NCI-H226 (cell line): ENCODE measurements at regions not wholly inside any gene's neighbourhood (a gene's known extent, or its start where the extent isn't known, plus 50 kb on each side); places are given as distances from the start of the nearest gene placed in this dataset.
"Not testable (repeated sequence)": the region's sequence is repeated elsewhere in the genome, so short reads cannot be mapped to it uniquely, and the experiment has no call there.

ENCODE experiments used
- DNase-seq: peaks from one replicate; pipeline ENCODE4 v3.0.0-alpha.2; 2015

DNA sequence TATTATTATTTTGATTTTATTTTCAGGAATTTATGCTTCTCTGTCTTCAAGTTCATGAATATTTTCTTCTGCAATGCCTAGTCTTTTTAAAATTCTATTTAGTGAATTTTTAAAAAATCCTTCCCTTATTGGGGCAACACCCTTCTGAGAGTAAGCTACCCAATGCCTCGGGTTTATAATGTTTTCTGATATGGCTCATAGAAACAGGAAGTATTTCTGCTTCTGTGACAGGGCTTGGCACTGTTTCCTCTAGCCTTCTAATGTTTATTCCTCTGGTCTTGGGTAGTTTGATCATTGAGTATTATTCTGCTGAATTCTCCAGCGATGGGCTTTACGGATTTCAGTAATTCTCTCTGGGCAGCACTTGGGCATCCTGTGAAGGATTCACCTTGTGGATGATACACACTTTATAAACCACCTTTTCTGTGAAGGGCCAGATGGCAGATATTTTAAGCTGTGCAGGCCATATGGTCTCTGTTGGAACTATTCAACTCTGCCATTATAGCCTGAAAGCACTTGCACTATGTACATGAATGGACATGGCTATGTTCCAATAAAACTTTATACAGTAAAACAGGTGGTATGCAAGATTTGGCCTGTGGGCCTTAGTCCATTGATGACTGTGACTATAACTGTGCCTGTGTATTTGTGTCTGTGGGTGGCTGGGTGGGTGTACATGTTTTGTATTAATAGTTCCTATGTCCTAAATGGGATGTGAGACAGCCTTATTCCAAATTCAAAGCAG lies 95.9 kb upstream of the FAT1 start:
- DNase-seq = no peak

DNA sequence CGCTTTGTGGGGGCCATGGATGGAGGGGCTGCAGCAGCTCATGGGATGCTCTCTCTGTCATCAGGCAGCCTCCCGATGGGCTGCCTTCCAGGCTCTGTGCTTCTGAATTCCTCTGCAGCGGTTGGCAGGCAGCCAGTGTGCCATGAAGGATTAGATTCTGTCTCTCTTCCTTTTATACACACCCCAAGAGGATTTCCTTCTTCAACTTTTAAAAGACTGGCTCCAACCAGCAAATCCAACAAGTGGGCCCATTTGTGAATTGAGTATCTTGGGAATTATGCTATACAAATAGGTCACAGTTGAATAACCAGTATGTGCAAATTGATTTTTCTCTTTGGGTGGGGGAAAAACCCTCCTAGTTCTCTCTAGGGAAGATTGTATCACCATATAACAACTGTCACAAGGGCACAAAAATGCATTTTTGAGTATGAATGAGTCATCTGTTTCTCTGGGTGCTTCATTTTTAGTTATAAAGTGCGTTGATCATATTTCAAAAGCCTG lies 96.8 kb upstream of the FAT1 start:
- DNase-seq = peak; percentile 27

DNA sequence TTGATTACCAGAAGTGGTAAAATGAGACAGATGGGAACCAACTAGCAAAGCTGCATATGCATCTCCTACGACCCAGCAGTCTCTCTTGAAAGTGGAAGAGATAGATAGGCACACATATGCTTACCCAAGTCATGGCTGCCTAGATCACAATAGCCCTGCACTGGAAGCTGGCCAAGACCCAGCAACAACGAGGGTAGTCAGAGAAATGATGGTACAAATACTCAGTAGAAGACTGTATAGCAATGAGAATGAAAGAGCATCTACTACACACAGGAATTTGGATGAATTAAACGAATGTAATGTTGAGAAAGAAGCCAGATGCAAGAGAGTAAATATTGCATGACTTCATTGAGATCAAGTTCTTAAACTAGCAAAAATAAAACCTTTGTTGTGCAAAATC lies 100.3 kb upstream of the FAT1 start:
- DNase-seq = no peak

DNA sequence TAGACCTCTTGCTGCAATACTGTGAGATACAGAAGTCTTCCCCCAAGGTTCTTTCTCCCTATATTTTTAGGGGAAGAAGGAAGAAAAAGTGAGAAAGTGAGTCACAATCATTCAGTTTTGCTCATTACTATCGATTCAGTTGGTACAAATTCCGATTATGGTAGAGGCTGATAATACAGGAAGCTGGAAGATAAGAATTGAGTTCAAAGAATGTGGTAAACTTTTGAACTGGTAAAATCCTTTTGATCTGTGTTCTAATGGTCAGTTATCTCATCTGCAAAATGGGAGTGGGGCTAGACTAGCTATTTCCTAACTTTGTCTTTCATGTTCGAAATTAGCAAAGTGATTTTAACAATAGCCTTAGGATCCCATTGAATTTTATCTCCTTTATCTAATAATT lies 101.4 kb upstream of the FAT1 start:
- DNase-seq = no peak

DNA sequence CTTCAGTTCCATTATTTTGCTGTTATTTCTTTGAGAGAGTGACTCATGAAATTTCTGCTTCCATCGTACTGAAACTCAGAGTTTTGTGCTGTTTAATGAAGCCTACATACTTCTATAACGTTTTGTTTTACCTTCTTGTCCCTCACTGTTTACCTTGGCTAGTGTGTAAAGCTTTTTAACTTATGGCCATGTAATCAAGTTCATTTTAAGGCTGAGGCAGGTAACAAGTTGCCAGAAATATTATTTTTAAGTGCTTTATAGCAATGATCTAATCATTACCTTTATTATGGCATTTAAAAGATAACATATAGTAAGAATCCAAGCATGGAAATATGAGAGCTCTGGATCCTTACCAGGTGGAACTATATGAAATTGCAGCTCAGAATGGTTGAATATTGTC lies 102.3 kb upstream of the FAT1 start:
- DNase-seq = no peak

DNA sequence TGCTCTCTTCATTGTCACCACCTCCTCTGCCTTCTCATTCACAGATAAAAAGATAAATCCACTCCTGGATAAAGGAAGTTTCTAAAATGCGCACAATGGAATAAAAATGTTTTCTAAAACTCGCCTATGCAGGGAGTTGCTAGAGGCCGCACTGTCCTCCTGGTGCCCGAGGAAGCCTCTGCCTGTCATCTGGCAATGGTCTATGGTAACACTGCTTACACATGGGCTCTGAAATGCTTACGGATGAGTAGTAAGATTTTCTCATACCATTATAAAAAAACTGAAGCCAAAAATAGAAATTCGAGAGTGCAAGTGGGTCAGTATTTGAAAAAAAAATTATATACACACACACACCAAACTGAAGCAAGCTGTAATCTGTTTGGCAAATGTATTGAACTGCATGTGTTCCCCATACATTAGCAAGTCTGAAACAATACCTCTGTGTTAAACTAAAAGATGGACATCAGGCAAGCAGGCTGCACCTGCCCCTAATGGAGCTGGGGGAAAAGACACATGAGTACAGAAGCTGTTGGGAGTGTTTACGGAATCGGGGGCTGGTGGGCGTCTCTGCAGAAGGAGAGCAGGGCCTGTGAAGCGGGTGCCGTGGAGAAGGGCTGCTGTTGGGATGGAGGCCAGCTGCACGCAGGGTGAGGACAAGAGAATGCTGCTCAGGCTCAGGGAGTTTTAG lies 103.3 kb upstream of the FAT1 start:
- DNase-seq = no peak

DNA sequence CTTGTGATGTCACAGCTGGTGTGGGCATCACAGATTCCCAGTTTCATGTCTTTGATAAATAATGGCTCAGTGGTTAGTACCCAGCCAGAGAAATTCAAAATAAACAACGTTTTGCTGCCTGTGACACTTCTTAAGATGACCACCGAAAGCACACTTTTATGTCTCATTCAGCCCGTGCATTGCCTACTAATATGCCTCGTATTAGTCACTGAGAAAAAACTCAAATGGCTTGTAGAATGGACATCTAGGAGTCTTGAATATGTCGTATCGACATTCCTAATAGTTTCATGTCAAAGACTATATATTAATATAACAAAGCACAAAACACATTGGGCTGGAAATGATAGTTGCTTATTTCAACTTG lies 103.9 kb upstream of the FAT1 start:
- no peak for DNase-seq

DNA sequence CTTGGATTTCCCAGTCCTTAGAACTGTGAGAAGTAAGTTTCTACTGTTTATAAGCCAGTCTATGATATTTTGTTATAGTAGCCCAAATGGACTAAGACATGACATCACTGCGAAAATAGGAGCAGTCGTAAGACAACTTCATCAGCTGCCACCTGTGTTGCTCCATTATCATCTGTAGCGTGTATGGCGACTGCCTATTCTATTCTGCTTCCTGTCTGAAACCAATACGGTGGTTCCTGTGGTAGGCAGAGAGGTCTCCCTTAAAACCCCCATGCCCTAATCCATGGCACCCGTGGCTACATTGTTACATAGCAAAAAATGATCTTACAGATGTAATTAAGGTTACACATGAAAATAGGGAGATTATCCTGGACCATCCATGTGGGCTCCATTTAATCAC lies 105.4 kb upstream of the FAT1 start:
- DNase-seq = no peak

DNA sequence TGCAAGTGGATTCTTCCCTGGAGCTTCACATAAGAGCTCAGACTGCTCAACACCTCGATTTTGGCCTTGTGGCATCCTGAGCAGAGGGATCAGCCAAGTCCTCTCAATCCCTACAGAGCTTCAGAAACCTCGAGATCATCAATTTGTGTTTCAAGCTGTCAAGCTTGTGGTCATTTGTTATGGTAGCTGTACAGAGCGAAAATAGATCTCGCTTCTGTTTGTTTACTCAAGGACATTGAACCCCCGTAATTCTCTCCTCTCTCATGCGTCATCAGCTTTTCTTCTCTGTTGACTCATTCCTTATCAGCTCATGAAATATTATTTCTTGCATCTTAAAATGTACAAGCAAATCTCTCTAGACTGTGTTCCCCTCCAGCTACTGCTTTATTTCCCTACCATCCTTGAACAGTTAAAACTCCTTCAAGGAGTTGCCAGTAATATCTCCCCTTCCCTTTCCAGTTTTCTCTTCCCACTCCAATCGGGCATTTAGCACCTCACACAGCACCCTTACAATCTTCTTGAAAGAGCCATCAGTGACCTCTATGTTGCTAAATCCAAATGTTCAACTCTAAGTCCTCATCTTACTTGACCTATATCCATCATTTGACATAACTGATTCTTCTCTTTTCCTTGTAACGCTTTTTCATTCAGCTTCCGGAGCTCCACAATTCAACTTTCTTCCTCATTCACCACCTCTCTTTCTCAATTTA lies 106.2 kb upstream of the FAT1 start:
- peak; percentile 93 for DNase-seq

DNA sequence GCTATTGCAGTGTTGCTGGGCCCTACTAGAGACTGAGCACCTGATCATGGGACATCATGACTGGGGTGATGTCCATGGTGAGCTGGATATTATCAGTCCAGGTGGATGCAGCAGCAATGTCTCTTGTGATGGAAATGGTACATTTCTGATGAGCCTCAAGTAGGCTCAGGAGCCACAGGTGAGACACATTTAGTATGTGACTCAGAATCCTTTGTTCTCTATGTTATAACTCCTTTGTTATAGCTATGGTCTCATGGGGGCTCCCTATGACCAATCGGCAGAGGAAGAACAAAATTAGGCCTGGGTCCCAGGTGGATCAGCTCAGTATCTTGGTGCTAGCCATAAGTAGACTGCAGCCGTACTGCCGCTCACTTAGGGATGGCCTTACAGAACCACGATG lies 107.9 kb upstream of the FAT1 start:
- DNase-seq = no peak

DNA sequence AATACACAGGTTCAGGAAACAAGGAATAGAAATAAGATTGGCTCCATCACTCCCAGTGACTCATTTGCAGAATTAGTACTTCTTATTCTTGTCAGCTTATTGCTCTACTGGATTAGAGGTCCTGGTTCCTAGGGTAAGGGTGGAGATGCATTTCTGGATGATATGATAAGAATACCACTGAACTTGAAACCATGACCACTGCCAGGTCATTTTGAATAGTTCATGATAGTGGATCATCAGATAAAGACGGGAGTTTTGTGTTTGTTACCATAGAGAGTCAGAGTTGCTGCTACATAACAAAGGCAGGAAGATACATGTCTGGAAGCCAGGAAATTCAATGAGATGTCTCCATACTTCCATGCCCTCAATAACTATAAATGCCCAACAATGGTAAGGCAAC lies 109.2 kb upstream of the FAT1 start:
- DNase-seq = peak; percentile 67

DNA sequence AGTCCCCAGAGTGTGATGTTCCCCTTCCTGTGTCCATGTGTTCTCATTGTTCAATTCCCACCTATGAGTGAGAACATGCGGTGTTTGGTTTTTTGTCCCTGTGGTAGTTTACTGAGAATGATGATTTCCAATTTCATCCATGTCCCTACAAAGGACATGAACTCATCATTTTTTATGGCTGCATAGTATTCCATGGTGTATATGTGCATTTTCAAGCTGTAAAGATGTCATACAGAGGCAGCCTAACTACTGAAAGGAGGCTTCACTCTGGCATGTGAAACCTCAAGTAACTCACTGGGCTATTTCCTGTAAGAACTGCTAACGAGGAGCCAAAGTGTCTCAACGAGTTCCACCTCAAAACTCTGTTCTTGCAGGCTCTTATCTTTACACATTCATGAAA lies 113.8 kb upstream of the FAT1 start:
- DNase-seq = not testable (repeated sequence)

DNA sequence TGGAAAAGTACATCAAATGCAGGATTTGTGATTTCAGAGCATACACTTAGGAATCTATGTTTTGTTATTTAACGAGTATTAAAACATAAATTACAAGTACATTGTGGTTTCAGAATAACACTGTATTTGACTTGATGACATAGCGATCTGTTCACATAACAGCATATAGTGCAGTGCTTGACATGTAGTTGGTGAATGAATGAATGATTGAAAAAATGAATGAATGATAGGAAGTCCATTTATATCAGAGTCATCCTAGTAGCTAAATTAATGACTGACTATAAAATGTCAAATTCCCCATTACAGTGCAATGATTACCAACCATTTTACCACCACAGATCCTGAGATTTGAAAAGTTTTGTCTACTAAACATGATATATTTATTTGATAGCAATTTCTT lies 114.6 kb upstream of the FAT1 start:
- no peak for DNase-seq

DNA sequence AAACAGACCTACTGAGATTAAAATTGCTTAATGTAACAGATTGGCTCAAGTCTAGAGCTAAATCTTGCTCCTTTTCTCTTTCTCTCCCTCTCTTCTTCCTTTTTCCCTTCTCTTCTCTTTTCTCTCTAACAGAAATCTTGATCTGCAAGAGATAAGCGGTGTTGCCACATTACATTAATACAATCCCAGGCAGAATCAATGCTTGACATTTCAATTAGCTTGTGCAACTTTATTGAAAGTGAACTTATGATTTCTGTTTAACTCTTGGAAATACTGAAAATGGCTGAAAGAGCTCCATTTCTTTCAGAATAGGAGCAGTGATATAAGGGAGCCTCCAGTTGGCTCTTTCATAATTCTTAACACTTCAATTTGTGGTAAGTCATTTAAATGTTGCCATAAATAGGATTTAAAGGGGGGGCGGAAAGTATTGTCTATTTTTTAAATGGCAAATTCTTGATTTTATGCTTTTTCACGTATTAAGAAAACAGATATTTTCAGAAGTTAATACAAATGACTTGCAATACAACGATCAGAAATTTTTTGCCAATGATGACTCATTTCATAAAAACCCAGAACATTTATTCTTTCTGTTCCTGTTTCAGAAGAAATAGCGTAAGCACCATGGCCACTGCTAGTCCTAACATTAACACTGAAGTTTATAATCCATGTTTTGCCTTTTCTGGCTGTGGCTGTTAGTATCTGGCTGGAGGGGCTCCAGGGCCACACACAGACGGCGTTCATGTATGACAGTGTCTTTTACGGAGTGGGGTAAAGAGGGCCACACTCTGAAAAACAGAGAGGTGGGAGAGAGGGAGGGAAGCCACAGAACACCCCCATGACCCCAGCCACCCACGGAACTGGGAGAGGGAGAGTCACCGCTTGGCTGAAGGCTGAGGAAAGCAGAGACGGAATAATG lies 115.7 kb upstream of the FAT1 start:
- peak; percentile 37 for DNase-seq

DNA sequence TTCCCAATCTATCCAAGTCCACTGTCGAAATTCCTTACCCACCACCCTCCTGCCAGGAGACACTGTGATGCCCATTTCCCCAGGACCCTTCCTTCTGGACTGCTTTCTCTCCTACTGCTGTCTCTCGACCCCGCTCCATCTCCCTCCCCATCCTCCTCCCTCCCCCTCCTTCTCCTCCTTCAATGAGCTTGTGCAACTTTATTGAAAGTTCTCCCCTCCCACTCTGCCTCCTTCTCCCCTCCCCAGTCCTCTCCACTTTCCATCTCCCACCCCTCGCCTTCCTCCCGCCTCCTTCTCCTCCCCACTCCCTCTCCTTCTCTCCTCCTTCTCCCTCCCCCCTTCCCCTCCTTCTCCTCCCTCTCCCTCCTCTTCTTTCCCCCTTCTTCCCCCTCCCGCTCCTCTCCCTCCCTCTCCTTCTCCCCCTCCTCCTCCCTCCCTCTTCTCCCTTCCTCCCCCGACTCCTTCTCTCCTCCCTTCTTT lies 116.6 kb upstream of the FAT1 start:
- DNase-seq = no peak

DNA sequence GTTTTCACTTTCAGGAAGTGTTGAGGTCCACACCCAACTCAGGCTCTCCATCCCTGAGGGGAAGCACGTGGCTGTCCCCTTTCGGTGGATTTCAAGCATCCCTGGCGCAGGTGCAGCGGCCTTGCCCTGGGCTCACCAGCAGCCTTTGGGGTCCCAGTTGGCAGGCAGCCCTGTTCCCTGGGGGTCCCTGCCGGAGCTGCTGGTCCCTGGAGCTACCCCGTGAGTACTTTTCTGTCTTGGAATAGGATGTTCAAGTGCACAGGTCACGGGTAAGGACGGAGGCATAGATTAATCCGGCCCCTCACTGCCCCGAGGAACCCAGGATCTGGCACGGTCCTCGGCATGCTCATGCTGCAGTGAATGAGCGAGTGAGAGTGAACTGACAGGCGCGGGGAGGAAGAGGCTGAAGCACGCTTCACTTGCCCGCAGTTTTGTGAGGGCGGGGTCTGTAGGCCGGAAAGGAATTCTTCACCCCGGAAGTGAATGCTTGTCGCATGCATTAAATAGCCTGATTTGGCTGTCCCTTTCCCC lies 117.2 kb upstream of the FAT1 start:
- DNase-seq = no peak

DNA sequence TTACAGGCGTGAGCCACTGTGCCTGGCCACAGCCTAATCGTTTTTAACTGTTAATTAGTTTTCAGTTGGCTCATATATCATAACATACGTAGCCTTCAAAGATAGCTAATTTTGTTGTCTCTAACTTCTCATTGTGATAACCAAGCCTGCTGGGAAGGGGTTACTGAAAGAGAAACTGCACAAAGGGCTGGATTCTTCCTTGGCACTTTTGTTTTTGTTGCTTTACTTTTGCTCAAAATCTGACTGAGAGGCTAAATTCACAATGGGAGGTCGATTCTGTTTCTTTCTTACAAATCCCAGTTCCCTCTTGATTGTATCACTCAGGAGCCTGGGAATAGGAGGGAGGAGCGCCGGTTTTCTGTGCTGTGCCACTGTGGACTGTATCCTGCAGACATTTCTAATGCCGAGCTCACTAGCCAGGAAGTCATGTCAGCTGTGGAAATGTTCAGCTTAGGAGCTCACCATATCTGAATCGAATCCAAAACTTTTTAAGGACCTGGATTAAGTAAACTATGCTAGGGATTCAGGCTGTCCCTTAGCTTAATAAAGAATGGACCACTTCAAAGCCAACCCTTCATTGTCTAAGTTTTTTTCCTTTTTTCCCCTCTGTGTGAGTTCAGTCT lies 120.5 kb upstream of the FAT1 start:
- peak; percentile 9 for DNase-seq

DNA sequence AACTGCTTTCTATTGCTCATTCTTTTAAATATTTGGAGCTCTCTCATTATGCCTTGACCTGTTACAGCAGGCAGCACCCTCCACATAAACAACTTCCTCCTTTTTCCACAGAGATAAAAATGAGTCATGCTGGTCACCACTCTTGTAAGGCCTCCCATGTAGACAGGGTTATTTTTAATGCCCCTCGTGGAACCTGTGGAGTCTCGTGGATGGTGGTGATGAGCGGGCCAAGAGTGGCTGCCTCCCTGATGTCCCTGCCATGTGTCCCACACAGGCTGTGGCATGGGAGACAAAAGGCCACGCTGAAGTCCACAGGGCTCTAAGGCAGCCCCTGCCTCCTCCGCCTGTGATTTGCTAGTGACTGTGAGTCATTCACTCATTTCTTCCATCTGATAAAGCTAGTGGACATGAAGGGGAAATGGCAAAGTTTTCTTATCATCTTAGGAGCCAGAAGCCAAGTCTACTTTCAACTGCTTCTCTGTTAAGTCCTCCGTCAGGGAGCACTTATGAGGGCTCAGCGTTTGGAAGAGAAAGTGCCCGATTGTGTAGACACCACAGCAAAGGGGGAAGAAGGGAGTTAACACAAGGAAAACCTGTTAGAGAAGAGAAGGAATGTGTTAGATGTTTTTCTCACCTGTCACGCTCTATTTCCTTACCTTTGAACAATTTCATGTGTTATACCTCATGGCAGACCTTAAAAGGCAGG lies 121.6 kb upstream of the FAT1 start:
- peak; percentile 81 for DNase-seq

DNA sequence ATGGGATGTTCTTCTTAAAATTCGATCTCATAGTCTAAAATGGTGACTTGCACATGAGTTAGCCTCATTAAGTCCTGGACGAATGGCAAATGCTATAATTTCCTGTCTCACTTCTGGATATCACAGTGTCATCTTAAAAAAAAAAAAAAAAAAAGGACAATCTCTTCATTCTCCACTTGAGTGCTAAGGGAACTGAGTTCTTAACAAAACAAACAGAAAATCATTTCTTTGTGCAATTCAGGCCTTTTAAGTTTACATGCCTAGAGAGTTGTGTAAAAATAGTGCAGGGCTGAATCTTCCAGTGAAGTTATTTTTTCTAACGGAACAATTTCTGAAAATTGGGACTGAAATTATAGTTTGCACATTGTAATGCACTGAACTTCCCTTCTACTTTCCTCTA lies 122.8 kb upstream of the FAT1 start:
- DNase-seq = no peak

DNA sequence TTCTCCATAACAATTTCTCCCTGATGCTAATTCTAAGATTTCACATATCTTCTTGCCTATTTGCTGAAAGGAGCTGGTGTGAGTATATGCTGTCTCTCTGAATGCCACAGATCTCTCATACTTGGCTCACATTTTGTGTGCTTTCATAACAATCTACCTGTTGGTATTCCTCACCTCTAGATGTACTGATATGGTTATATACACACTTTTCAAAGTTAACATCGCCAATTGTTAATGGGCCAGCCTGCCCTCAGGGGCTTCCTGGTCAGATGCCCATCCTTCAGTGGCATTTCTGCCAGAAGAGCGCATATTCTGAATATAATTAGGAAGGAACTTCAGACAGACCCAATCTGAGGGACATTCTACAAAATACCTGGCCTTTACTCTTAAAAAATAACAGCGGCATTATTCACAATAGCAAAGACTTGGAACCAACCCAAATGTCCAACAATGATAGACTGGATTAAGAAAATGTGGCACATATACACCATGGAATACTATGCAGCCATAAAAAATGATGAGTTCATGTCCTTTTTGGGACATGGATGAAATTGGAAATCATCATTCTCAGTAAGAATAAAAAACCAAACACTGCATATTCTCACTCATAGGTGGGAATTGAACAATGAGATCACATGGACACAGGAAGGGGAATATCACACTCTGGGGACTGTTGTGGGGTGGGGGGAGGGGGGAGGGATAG lies 123.9 kb upstream of the FAT1 start:
- not testable (repeated sequence) for DNase-seq

DNA sequence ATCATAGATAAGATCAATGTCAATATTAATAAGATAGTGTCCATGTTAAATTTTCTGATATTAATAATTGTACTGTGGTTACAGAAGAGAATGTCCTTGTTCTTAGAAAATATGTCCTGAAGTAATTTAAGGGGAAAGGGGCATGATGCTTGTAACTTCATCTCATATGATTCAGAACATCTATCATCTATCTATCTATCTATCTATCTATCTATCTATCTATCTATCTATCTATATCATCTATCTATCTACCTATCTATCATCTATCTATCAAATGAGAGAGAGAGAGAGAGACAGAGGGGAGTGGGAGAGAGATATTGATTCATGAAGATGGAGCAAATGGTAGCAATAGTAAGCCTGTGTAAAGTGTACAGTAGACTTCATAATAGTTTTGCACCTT lies 124.8 kb upstream of the FAT1 start:
- no peak for DNase-seq
